Liver (tissue), 8 donors: ENCODE measurements at regions not wholly inside any gene's neighbourhood (a gene's known extent, or its start where the extent isn't known, plus 50 kb on each side); places are given as distances from the start of the nearest gene placed in this dataset.
"Not testable (repeated sequence)": the region's sequence is repeated elsewhere in the genome, so short reads cannot be mapped to it uniquely, and the experiment has no call there.

Source experiments
- DNase-seq: peaks from one replicate; pipeline ENCODE4 v3.0.0-alpha.2; 2017; ENCODE audit warnings: low spot score
- H3K27ac ChIP-seq, 2 donors: one replicate each; pipeline ENCODE4 v1.7.0; 2013; ENCODE audit warnings: inconsistent platforms in 2 of 2, low read length in 2 of 2, control low read depth in 1 of 2, low read depth in 1 of 2, mild to moderate bottlenecking in 1 of 2
- H3K27me3 ChIP-seq, 4 donors: one replicate each; pipeline versions ENCODE4 v1.6.1 to v1.7.0; 2013; ENCODE audit warnings: low read length in 3 of 4, inconsistent platforms in 1 of 4, mild to moderate bottlenecking in 1 of 4, moderate library complexity in 1 of 4; ENCODE audit not compliant: control insufficient read depth in 4 of 4, insufficient read depth in 4 of 4
- H3K36me3 ChIP-seq, 4 donors: one replicate each; pipeline versions ENCODE4 v1.6.1 to v1.7.0; 2013; ENCODE audit warnings: low read length in 3 of 4, mild to moderate bottlenecking in 3 of 4, low read depth in 1 of 4, moderate library complexity in 1 of 4; ENCODE audit not compliant: control insufficient read depth in 4 of 4, insufficient read depth in 3 of 4
- H3K4me1 ChIP-seq, 4 donors: one replicate each; pipeline versions ENCODE4 v1.6.1 to v1.7.0; 2013; ENCODE audit warnings: low read length in 3 of 4, mild to moderate bottlenecking in 3 of 4, moderate library complexity in 1 of 4; ENCODE audit not compliant: control insufficient read depth in 4 of 4, insufficient read depth in 4 of 4
- H3K4me3 ChIP-seq, 3 donors: one replicate each; pipeline versions ENCODE4 v1.6.1 to v1.7.0; 2013; ENCODE audit warnings: low read length in 3 of 3, control low read depth in 1 of 3, low read depth in 1 of 3, mild to moderate bottlenecking in 1 of 3
- H3K9ac ChIP-seq, 2 donors: one replicate each; pipeline ENCODE4 v1.7.0; 2013; ENCODE audit warnings: low read length in 2 of 2, mild to moderate bottlenecking in 2 of 2, moderate library complexity in 2 of 2, control low read depth in 1 of 2, low read depth in 1 of 2
- H3K9me3 ChIP-seq, 4 donors: one replicate each; pipeline versions ENCODE4 v1.6.1 to v1.7.0; 2013; ENCODE audit warnings: low read length in 3 of 4; ENCODE audit not compliant: control insufficient read depth in 4 of 4
- CTCF ChIP-seq: fragments of 150-350 bp; IDR thresholded peaks from 2 replicates; pipeline ENCODE4 v1.5.1; 2017; ENCODE audit warnings: improper control_type of control experiment, low read depth, low read length; ENCODE audit not compliant: missing input control
- HNF4A ChIP-seq, 2 donors: conservative IDR thresholded peaks; 2 replicates each; pipeline ENCODE4 v1.6.1; 2016; ENCODE audit warnings: antibody characterized with exemption in 2 of 2, mild to moderate bottlenecking in 2 of 2
- HNF4G ChIP-seq: IDR thresholded peaks from 2 replicates; pipeline ENCODE4 v1.6.1; 2016; ENCODE audit warnings: antibody characterized with exemption
- JUND ChIP-seq, 2 donors: IDR thresholded peaks; 2 replicates each; pipeline ENCODE4 v1.6.1; 2016; ENCODE audit warnings: antibody characterized with exemption in 2 of 2
- RAD21 ChIP-seq, 2 donors: IDR thresholded peaks; 2 replicates each; pipeline ENCODE4 v1.6.1; 2016; ENCODE audit warnings: antibody characterized with exemption in 2 of 2, mild to moderate bottlenecking in 2 of 2
- SP1 ChIP-seq: IDR thresholded peaks from 2 replicates; pipeline ENCODE4 v1.6.1; 2018; ENCODE audit warnings: antibody characterized with exemption, mild to moderate bottlenecking
- TAF1 ChIP-seq: conservative IDR thresholded peaks from 2 replicates; pipeline ENCODE4 v1.6.1; 2016; ENCODE audit warnings: antibody characterized with exemption, mild to moderate bottlenecking
- ZBTB33 ChIP-seq: IDR thresholded peaks from 2 replicates; pipeline ENCODE4 v1.6.1; 2016; ENCODE audit warnings: antibody characterized with exemption
- WGBS: extraction: QIAGEN DNeasy Blood & Tissue Kit; methylation state at CpG from one replicate; pipeline ENCODE4 v1.1.7; 2013; 5-methylcytosine and 5-hydroxymethylcytosine counted together
- donor health status: healthy.
- donor health status: healthy.
- donor health status: healthy.
- donor health status: healthy.
- donor health status: healthy.

- 32% methylated on average over 6 of the region's 6 CpGs for WGBS
- Histone ChIP-seq H3K4me1 (peaks cover 0 to 9% (median 4%) of the 10 kb centered on the region in 4 donors), H3K27me3 (no peaks in the 10 kb centered on the region), H3K36me3 (no peaks in the 10 kb centered on the region), H3K9ac (peak overlapping the region in 1 of 2 donors; percentile 13), H3K4me3 (no peak overlapping the region), H3K9me3 (no peaks in the 10 kb centered on the region), H3K27ac (no peak overlapping the region)
- TF ChIP-seq JUND (IDR thresholded peaks at IDR 0.05) (peak in 1 of 2 donors; percentile 17), HNF4G (peak; percentile 73), RAD21 (IDR thresholded peaks at IDR 0.05) (peak; percentile 18), TAF1 (no peak), ZBTB33 (no peak), HNF4A (conservative IDR thresholded peaks at IDR 0.05) (peak; percentile 79), SP1 (peak; percentile 68)
- no peak for DNase-seq
Measured at GRCh38 chr10:30160271-30160982, 101.0 kb upstream of the JCAD start.

GRCh38 chr10:30159614-30160013 lies 100.2 kb upstream of the JCAD start:
- H3K9ac ChIP-seq, H3K4me3 ChIP-seq, H3K27me3 ChIP-seq, H3K4me1 ChIP-seq, H3K27ac ChIP-seq, H3K36me3 ChIP-seq, DNase-seq, H3K9me3 ChIP-seq: not testable (repeated sequence)
- 87% methylated on average over 2 of the region's 2 CpGs for WGBS

GRCh38 chr10:30158325-30158960 lies 99.1 kb upstream of the JCAD start:
- TF ChIP-seq CTCF = no peak
- Histone ChIP-seq H3K4me3 (no peak overlapping the region), H3K27me3 (no peaks in the 10 kb centered on the region), H3K9me3 (no peaks in the 10 kb centered on the region), H3K36me3 (no peaks in the 10 kb centered on the region), H3K9ac (no peak overlapping the region), H3K27ac (no peak overlapping the region), H3K4me1 (peaks cover 0 to 9% (median 4%) of the 10 kb centered on the region in 4 donors)
- 87% methylated on average over 2 of the region's 2 CpGs for WGBS
- DNase-seq = no peak
